Caco-2 (cell line): ENCODE measurements at regions not wholly inside any gene's neighbourhood (a gene's known extent, or its start where the extent isn't known, plus 50 kb on each side); places are given as distances from the start of the nearest gene placed in this dataset.

ENCODE experiments used
- BruUV-seq: library from RNA; stranded (reverse); fragments of 400-500 nt; replicated peaks from 2 replicates; lab custom pipeline; 2021; lab: Mats Ljungman, UMichigan
- CTCF ChIA-PET: fragments of 300-600 bp; sonication (Branson Sonifier 250); formaldehyde crosslinking; loops from one replicate; lab custom pipeline; 2022; ENCODE audit warnings: antibody characterized with exemption; lab: Charles Lee
- POLR2A ChIA-PET: fragments of 300-600 bp; sonication (Branson Sonifier 250); formaldehyde crosslinking; loops from one replicate; lab custom pipeline; 2022; ENCODE audit warnings: antibody characterized with exemption; lab: Charles Lee
- DNase-seq, 2 experiments: peaks; one replicate each; pipeline versions ENCODE4 v3.0.0 to v3.0.0-alpha.2; 2020 to 2022
- H3K27me3 ChIP-seq: replicated peaks from 2 replicates; pipeline ENCODE4 v1.6.0; 2011; ENCODE audit warnings: low read length; ENCODE audit not compliant: control insufficient read depth, insufficient read depth
- H3K36me3 ChIP-seq: 2 replicates; pipeline ENCODE4 v1.5.1; 2011; ENCODE audit warnings: low read length; ENCODE audit not compliant: control insufficient read depth, insufficient read depth
- H3K4me1 ChIP-seq: fragments of 250-450 bp; sonication (Bioruptor Pico); 2 replicates; pipeline ENCODE4 v1.5.1; 2020; ENCODE audit warnings: mild to moderate bottlenecking
- H3K4me3 ChIP-seq: 2 replicates; pipeline ENCODE4 v1.5.1; 2011; ENCODE audit warnings: low read depth, mild to moderate bottlenecking, control low read depth, low read length
- H3K9me3 ChIP-seq: fragments of 250-450 bp; sonication (Bioruptor Pico); 2 replicates; pipeline ENCODE4 v1.5.1; 2020; ENCODE audit warnings: mild to moderate bottlenecking, moderate library complexity
- H3K27ac Mint-ChIP-seq: one replicate; pipeline ENCODE4 v1.8.0; 2022; ENCODE audit warnings: mixed read lengths; ENCODE audit not compliant: unreplicated experiment
- H3K27me3 Mint-ChIP-seq: one replicate; pipeline ENCODE4 v1.8.0; 2022; ENCODE audit warnings: mixed read lengths; ENCODE audit not compliant: insufficient read depth, unreplicated experiment
- H3K36me3 Mint-ChIP-seq: one replicate; pipeline ENCODE4 v1.8.0; 2022; ENCODE audit warnings: mild to moderate bottlenecking, mixed read lengths; ENCODE audit not compliant: insufficient read depth, unreplicated experiment
- H3K4me1 Mint-ChIP-seq: one replicate; pipeline ENCODE4 v1.8.0; 2022; ENCODE audit warnings: low read depth, mixed read lengths; ENCODE audit not compliant: unreplicated experiment
- H3K4me3 Mint-ChIP-seq: one replicate; pipeline ENCODE4 v1.8.0; 2022; ENCODE audit warnings: mild to moderate bottlenecking, moderate library complexity, mixed read lengths; ENCODE audit not compliant: unreplicated experiment
- H3K9me3 Mint-ChIP-seq: one replicate; pipeline ENCODE4 v1.8.0; 2022; ENCODE audit warnings: mixed read lengths; ENCODE audit not compliant: unreplicated experiment
- CTCF ChIP-seq, 2 experiments: fragments of 200-600 bp in 1 of 2; IDR thresholded peaks; 1 replicate in 1 of 2; 2 replicates in 1 of 2; pipeline versions ENCODE4 v1.5.1 to v1.8.0; 2011 to 2022; ENCODE audit warnings: antibody characterized with exemption in 1 of 2, control low read depth in 1 of 2, inconsistent platforms in 1 of 2, low read depth in 1 of 2, low read length in 1 of 2, mild to moderate bottlenecking in 1 of 2, moderate library complexity in 1 of 2; ENCODE audit not compliant: insufficient read depth in 1 of 2, severe bottlenecking in 1 of 2, unreplicated experiment in 1 of 2
- intact Hi-C: fragments of 100-400 bp; cut with micrococcal nuclease; formaldehyde crosslinking; loops from one replicate; pipeline ENCODE4 v1.10.0; 2022; ENCODE audit not compliant: unreplicated experiment

- no peaks in the 10 kb centered on the region for H3K9me3 Mint-ChIP-seq
- peaks cover 2% of the 10 kb centered on the region for H3K27me3 Mint-ChIP-seq
- BruUV-seq: no TSS peak
- no peak for DNase-seq
- Histone ChIP-seq H3K36me3 (no peaks in the 10 kb centered on the region), H3K4me1 (no peaks in the 10 kb centered on the region), H3K9me3 (no peaks in the 10 kb centered on the region), H3K4me3 (no peak overlapping the region), H3K27me3 (no peaks in the 10 kb centered on the region)
- POLR2A ChIA-PET: no interaction called here
- H3K36me3 Mint-ChIP-seq: no peaks in the 10 kb centered on the region
- H3K4me1 Mint-ChIP-seq: no peaks in the 10 kb centered on the region
- intact Hi-C loops: no loop called here
- TF ChIP-seq CTCF (IDR thresholded peaks at IDR 0.05; ENCODE audit: insufficient read depth in 1 of 2, low read depth in 1 of 2, low read length in 1 of 2, severe bottlenecking in 1 of 2, unreplicated experiment in 1 of 2): no peak
- no peak overlapping the region for H3K4me3 Mint-ChIP-seq
- CTCF ChIA-PET: no interaction called here
- no peak overlapping the region for H3K27ac Mint-ChIP-seq
Observed at GRCh38 chr4:156137679-156138473, 184.2 kb upstream of the CTSO start.

- no peak for TF ChIP-seq CTCF (IDR thresholded peaks at IDR 0.05; ENCODE audit: insufficient read depth in 1 of 2, low read depth in 1 of 2, low read length in 1 of 2, severe bottlenecking in 1 of 2, unreplicated experiment in 1 of 2)
- Mint-ChIP-seq H3K4me1 (no peaks in the 10 kb centered on the region), H3K36me3 (no peaks in the 10 kb centered on the region), H3K27me3 (peaks cover 6% of the 10 kb centered on the region), H3K4me3 (no peak overlapping the region), H3K27ac (no peak overlapping the region), H3K9me3 (no peaks in the 10 kb centered on the region)
- Histone ChIP-seq H3K9me3 (no peaks in the 10 kb centered on the region), H3K36me3 (no peaks in the 10 kb centered on the region), H3K4me1 (no peaks in the 10 kb centered on the region), H3K27me3 (no peaks in the 10 kb centered on the region), H3K4me3 (no peak overlapping the region)
- intact Hi-C loops: no loop called here
- CTCF ChIA-PET: no interaction called here
- POLR2A ChIA-PET: no interaction called here
- DNase-seq: no peak
- BruUV-seq: no TSS peak
Observed at GRCh38 chr4:156132196-156132595, 178.5 kb upstream of the CTSO start.

DNA sequence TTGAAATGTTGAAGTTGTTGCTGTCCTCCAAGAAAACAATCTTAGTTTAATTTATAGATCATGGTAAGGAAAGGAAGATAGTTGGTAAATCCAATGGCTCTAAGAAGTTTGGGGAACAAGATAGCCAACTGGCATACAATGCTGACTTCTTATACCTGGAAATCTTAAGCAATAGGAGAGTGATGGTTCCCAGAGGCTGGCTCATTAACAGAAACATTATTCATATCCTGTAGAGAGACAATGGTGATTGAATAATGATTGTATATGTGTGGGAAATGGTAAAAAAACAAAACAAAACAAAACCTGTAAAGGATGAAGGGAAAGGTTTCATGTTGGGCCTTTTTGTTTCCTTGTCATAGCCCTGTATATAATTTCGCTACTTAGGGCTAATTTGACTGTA, 174.9 kb upstream of the CTSO start:
- ChIA-PET POLR2A (no interaction called here), CTCF (no interaction called here)
- Mint-ChIP-seq H3K9me3 (peaks cover 7% of the 10 kb centered on the region), H3K36me3 (no peaks in the 10 kb centered on the region), H3K27me3 (peaks cover 6% of the 10 kb centered on the region), H3K4me3 (no peak overlapping the region), H3K4me1 (no peaks in the 10 kb centered on the region), H3K27ac (no peak overlapping the region)
- BruUV-seq: no TSS peak
- Histone ChIP-seq H3K4me3 (no peak overlapping the region), H3K4me1 (no peaks in the 10 kb centered on the region), H3K36me3 (no peaks in the 10 kb centered on the region), H3K27me3 (no peaks in the 10 kb centered on the region), H3K9me3 (peaks cover 7% of the 10 kb centered on the region; the same call in 1 of the 2 replicates)
- intact Hi-C loops: no loop called here
- no peak for DNase-seq
- TF ChIP-seq CTCF (IDR thresholded peaks at IDR 0.05; ENCODE audit: insufficient read depth in 1 of 2, low read depth in 1 of 2, low read length in 1 of 2, severe bottlenecking in 1 of 2, unreplicated experiment in 1 of 2): no peak
